Gastrocnemius medialis (tissue), 4 donors: ENCODE measurements at regions not wholly inside any gene's neighbourhood (a gene's known extent, or its start where the extent isn't known, plus 50 kb on each side); places are given as distances from the start of the nearest gene placed in this dataset.

Experiments used
- CTCF ChIP-seq, 5 experiments: fragments of 450-650 bp in 3 of 5; fragments of 200-600 bp in 2 of 5; sonication (generic) in 2 of 5; IDR thresholded peaks in 4 of 5; conservative IDR thresholded peaks in 1 of 5; 1 replicate in 4 of 5; 2 replicates in 1 of 5; pipeline ENCODE4 v1.5.1; 2016 to 2019; ENCODE audit warnings: antibody characterized with exemption in 5 of 5, mild to moderate bottlenecking in 3 of 5, moderate library complexity in 3 of 5
- POLR2A ChIP-seq, 2 donors: fragments of 450-650 bp; IDR thresholded peaks; one replicate each; pipeline ENCODE4 v1.6.1; 2017; ENCODE audit warnings: antibody characterized with exemption in 2 of 2, mild to moderate bottlenecking in 2 of 2, moderate library complexity in 2 of 2

GRCh38 chr11:38302564-38302963, 1704.5 kb upstream of the RAG2 start:
- TF ChIP-seq CTCF (IDR thresholded peaks at IDR 0.05 in 4 of 5, conservative IDR thresholded peaks at IDR 0.05 in 1 of 5) (no peak), POLR2A (IDR thresholded peaks at IDR 0.05) (no peak)
